NCI-H82 treated with DMSO at 0.1 percent for 48 hours (cell line): ENCODE measurements at regions not wholly inside any gene's neighbourhood (a gene's known extent, or its start where the extent isn't known, plus 50 kb on each side); places are given as distances from the start of the nearest gene placed in this dataset.
"Not testable (repeated sequence)": the region's sequence is repeated elsewhere in the genome, so short reads cannot be mapped to it uniquely, and the experiment has no call there.

Source experiments
- DNase-seq: peaks from one replicate; lab custom pipeline; 2025; ENCODE audit not compliant: unreplicated experiment; lab: John Stamatoyannopoulos, UW

DNA sequence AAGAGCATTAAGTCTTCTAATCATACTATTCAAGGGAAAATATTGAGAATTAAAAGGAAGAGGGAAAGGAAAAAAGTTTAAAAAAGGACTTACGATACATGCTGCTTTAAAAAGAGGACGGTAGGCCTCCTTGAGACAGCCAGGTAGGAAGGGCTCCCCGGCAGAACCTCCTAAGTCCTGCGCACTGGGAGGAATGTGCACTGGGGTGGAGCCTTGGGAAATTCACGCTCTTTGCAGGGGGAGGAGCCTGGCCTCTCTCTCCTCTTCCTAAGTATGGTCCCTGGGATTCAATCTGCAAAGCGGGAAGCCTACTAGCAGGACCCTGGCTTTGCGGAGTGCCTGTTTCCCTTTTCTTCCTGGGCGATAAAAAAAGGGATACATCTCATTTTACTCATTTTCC, 553.0 kb downstream of the RPS29 start:
- DNase-seq: no peak

DNA sequence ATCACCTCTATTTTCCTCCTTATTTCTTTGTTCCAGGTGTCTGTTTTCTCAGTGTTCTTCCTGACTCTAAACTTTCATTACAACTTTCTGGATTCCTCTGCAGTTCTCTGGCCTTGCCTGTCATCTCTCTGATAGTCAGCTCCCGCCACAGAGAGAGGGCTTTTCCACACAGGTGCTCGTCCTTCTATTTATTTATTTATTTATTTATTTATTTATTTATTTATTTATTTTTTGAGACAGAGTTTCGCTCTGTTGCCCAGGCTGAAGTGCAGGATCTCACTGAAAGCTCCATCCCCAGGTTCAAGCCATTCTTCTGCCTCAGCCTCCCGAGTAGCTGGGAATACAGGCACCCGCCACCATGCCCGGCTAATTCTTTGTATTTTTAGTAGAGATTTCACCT, 554.5 kb downstream of the RPS29 start:
- DNase-seq: not testable (repeated sequence)

DNA sequence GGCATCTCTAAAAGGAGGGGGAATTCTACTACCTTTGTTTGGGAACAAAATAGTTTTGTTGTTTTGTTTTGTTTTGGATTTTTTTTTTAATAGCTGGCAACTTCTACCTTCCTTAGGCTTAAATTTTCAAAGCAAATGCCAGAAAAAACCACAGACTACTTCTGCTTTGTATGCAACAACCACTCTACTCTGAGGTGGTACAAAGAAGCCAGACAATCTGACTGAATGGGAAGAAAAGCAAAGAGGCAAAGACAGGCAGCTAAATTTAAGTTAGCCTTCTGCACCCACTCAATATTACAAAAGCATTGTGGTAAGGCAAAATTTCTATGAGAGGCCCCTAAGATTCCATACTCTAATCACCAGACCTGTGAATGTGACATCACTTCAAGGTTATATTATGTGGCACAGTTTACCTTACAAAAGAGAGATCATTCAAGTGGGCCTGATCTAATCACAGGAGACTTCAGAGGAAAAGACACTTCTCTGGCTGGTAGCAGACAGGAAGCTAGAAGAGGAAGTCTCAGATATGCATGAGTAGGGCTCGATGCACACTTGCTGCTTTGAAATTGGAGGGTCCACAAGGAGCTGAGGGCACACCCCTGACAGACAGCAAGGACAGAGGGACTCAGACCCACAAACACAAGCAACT, 566.6 kb downstream of the RPS29 start:
- DNase-seq: no peak

DNA sequence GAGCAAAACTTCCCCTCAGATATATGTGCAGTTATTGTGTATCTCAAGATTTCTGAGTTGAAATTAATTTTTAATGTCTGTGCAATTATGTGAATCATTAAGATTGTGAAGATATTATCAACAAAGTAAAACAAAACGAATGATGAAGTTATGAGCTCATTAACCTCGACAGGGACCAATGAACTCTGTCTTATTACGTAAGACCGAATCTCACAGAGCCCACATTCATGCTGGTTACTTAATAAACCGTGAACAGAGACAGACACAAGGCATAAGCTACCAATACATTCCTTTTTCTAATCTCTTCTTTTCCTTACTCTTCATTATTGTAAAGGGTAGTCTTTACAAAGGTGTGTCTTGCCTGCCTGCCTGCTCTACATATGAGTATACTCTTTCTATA, 568.7 kb downstream of the RPS29 start:
- no peak for DNase-seq

DNA sequence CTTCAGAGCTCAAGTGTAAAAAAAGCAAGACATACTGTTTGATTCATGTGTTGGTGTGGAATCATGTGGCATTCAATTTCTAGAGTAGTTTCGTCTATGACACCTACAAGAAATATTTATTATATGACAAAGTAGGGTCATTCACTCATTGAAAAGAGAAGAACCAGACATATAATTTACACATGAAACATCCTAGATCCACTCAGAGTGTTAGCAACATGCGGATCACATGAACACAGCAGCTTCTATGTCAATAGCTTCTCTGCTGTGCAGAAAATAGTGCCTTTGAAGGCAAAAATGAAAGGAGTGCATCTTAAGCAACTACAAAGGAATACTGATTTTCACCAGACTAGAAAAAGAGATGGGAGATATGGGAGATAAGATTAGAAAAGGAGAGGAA, 569.8 kb downstream of the RPS29 start:
- DNase-seq: no peak

DNA sequence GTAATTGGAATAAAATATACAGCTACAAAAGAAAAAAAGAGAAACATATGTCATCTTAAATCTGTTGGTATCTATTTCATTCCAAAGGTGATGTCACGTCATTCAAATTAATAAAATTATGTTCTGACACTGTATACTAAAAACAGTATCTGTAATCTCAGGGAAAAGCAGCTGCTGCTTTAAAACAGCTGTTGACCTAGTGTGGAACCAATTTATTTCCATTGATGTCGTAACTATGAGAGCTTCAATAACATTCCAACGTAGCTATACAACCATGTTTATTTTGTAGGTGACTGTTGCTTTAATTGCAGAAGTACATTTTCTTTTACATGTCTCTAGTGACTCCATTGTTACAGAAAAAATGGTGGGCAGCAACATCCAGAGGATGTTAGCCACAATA, 571.7 kb downstream of the RPS29 start:
- no peak for DNase-seq

- peak; percentile 7 for DNase-seq
Measured at GRCh38 chr14:49008363-49008762, 577.8 kb downstream of the RPS29 start.

DNA sequence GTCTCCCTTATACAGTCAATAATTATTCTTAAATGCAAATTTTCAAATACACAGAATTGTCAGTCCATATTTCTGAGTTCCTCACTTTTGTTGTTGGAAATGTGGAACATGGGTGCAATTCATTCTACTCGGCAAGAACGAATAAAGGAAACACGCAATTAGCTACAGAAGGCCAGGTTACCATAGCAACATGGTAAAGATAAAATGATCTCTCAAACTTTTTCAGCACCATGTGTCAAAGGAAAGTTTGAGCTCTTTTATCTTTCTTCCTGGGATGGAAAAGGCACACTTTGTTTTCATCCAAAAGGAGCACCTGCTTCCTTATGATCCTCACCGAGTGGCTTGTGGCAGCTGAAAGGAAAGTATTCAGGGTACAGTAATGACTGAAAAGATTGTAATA, 595.0 kb downstream of the RPS29 start:
- DNase-seq: no peak

DNA sequence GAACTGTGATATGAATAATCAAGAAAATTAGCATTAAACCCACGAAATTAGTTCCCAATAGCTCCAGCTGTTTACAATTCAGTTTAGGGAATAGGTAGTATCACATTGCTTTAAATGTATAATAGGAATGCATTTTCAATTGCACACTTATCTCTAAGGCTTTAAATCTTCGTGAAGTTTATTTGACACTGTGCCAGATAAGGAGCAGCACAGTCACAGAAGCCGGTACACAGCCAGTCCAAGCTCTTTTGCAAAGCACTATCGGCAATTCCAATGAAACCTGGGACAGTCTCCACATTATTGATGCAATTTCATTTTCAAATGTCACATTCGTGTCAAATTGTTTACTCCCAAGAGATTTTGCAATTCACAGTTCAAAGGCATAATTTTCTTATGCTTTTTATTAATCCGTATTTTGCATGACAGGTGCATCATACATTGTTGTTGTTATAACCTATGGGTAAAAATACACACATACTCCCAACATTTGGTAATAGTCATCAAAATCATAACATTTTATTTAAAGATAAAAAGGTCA, 602.8 kb downstream of the RPS29 start:
- no peak for DNase-seq

GRCh38 chr14:48974994-48975393, 611.2 kb downstream of the RPS29 start:
- no peak for DNase-seq

DNA sequence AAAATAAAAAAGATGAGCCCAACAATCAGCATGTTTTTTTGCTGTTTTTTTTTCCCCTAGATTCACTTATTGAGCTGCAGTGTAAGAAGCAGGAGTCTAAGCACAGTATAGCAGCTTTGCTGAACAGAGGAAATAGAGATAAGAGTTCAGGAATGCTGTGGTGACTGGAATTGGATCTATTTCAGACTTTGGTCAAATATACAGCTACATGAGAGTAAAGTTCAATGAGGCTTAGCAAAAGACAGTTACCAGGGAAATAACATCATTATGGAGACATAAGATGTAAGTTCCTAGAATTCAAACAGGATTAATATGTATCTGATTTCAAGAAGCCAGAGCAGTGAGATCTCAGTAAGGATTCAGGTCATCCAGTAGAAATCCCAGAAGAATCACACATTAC, 613.0 kb downstream of the RPS29 start:
- DNase-seq: no peak

DNA sequence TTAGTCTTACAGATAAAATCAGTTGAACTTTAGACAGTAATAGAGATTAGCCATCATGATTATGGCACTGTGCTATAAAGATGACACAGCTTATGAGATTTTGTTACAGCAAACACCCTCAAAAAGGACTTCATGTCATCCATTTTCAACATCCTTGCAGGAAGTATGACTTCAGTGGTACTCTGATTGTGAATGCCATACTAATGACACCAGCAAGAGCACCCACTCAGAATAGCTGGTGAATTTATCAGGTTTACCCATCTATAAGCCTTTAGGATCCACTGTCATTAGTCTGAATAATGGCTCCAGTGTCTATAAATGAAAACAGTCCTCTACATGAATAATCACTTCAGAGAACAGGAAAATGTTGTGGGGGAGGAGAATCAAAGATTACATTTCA, 615.2 kb downstream of the RPS29 start:
- no peak for DNase-seq

GRCh38 chr14:48967419-48967818, 618.8 kb downstream of the RPS29 start:
- no peak for DNase-seq

GRCh38 chr14:48963231-48963790, 622.9 kb downstream of the RPS29 start:
- DNase-seq: no peak

GRCh38 chr14:48957486-48957885, 628.7 kb downstream of the RPS29 start:
- DNase-seq: no peak

- DNase-seq: no peak
Measured at GRCh38 chr14:48955857-48956256, 630.3 kb downstream of the RPS29 start.

DNA sequence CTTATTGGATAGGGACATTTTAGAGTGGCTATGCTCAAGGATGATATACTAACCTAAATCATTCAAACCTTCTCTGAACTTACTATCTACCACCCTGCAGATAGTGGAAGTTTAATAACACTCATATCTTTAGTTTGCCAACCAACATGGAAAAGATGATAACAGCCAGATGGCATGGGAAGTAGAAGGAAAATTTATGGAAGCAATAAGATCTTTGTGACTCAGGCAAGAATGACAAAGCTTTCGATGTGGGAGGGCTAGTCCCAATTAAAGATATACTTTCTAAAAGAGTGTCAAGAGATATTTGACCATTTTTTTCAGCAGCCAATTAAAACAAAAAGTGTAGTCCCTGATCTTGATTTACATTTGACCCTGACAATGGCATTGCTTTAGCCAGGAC, 631.7 kb downstream of the RPS29 start:
- no peak for DNase-seq

DNA sequence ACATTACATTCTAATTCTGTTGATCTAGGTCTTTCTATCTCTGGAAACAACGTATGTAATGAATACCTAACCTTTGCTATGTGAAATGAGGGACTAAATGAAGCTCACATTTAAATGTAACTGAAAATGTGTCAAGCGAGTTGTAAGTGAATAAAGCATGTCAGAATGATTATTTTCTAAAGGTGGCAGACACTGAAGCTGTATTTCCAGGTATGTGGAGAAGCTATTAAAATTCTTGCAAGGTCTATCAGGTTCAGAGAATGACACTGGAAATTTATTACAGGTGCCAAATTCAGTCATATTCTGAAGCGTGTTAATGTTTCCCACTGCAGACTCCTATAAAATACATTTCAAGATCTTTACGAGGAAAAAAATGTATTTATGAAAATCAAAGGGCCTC, 641.4 kb downstream of the RPS29 start:
- DNase-seq: no peak

DNA sequence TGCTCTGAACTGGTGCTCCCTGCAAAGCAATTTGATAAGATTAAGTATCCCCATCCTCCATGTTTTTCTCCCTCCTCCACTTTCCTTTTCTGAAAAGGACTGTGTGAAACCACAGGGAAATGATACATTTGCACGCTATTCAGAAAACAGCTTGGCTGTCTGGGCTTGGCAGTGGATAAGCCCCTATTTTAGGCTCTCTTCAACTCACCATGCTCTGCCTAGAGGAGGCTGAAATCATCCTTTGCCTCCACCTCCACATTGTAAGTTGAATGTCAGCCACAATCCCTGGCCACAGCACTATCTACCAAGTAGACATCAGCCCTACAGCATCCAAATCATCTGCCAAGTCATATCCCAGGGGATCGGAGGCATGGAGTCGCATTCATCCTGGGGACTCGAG, 642.3 kb downstream of the RPS29 start:
- no peak for DNase-seq

DNA sequence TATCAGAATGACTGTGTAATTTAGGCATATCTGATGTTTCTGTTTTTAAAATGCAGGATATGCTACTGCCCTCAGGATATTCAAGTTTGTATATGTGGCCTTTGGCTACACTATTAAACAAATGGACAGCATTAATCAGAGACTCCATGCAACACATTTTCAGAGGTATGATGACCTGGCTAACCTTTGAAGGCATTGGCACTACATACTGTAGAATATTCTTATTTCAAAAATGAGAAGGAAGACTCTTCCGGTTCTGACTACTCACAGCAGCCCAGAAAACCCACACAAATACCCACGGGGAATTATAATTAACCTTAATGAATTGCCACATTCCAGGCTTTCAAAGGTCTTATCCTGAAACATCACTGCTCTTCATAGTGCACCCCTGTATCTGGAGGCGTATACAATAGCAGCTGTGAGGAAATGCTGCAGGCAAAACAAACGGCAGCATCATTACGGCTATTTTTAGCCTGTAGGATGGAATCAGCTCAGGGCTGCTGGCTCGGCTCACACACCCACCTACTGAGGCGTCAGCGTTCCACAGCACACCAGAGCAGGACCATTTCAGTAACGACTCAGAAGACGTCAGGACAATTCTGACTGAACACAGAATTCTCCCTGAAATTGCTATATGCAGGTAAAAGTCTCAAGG, 648.5 kb downstream of the RPS29 start:
- DNase-seq: no peak

- no peak for DNase-seq
Measured at GRCh38 chr14:48936849-48937248, 649.3 kb downstream of the RPS29 start.

GRCh38 chr14:48936362-48936761, 649.8 kb downstream of the RPS29 start:
- DNase-seq: no peak

GRCh38 chr14:48925184-48925583, 661.0 kb downstream of the RPS29 start:
- DNase-seq: no peak
